ENCODE measurements at regions not wholly inside any gene's neighbourhood (a gene's known extent, or its start where the extent isn't known, plus 50 kb on each side); places are given as distances from the start of the nearest gene placed in this dataset.

- TF ChIP-seq CTCF (conservative IDR thresholded peaks at IDR 0.05; ENCODE audit: control insufficient read depth, insufficient read depth, low read depth, low read length), result no peak
- H3K4me3 ChIP-seq (ENCODE audit: control insufficient read depth, low read depth, low read length), result no peak overlapping the region
- DNase-seq (ENCODE audit: low read depth), result no peak
Measured at GRCh38 chr10:113333313-113333712, 219.5 kb upstream of the HABP2 start.

GRCh38 chr10:113335592-113335991, 217.3 kb upstream of the HABP2 start:
- TF ChIP-seq CTCF (conservative IDR thresholded peaks at IDR 0.05; ENCODE audit: control insufficient read depth, insufficient read depth, low read depth, low read length), result no peak
- DNase-seq (ENCODE audit: low read depth), result peak; percentile 77
- H3K4me3 ChIP-seq (ENCODE audit: control insufficient read depth, low read depth, low read length), result no peak overlapping the region

- no peak for DNase-seq (ENCODE audit: low read depth)
- H3K4me3 ChIP-seq (ENCODE audit: control insufficient read depth, low read depth, low read length), result no peak overlapping the region
- no peak for TF ChIP-seq CTCF (conservative IDR thresholded peaks at IDR 0.05; ENCODE audit: control insufficient read depth, insufficient read depth, low read depth, low read length)
Measured at GRCh38 chr10:113336549-113337130, 216.2 kb upstream of the HABP2 start.

GRCh38 chr10:113337142-113337541, 215.7 kb upstream of the HABP2 start:
- TF ChIP-seq CTCF (conservative IDR thresholded peaks at IDR 0.05; ENCODE audit: control insufficient read depth, insufficient read depth, low read depth, low read length), result no peak
- no peak overlapping the region for H3K4me3 ChIP-seq (ENCODE audit: control insufficient read depth, low read depth, low read length)
- DNase-seq (ENCODE audit: low read depth), result peak; percentile 43

- TF ChIP-seq CTCF (conservative IDR thresholded peaks at IDR 0.05; ENCODE audit: control insufficient read depth, insufficient read depth, low read depth, low read length), result no peak
- DNase-seq (ENCODE audit: low read depth), result no peak
- H3K4me3 ChIP-seq (ENCODE audit: control insufficient read depth, low read depth, low read length), result no peak overlapping the region
Measured at GRCh38 chr10:113339121-113339520, 213.7 kb upstream of the HABP2 start.

- peak; percentile 75 for DNase-seq (ENCODE audit: low read depth)
- TF ChIP-seq CTCF (conservative IDR thresholded peaks at IDR 0.05; ENCODE audit: control insufficient read depth, insufficient read depth, low read depth, low read length), result no peak
- H3K4me3 ChIP-seq (ENCODE audit: control insufficient read depth, low read depth, low read length), result no peak overlapping the region
Measured at GRCh38 chr10:113340282-113340681, 212.6 kb upstream of the HABP2 start.

- H3K4me3 ChIP-seq (ENCODE audit: control insufficient read depth, low read depth, low read length), result no peak overlapping the region
- DNase-seq (ENCODE audit: low read depth), result no peak
- TF ChIP-seq CTCF (conservative IDR thresholded peaks at IDR 0.05; ENCODE audit: control insufficient read depth, insufficient read depth, low read depth, low read length), result no peak
Measured at GRCh38 chr10:113341138-113341537, 211.7 kb upstream of the HABP2 start.

All from fibroblast of mammary gland (primary cell).